ENCODE measurements at regions not wholly inside any gene's neighbourhood (a gene's known extent, or its start where the extent isn't known, plus 50 kb on each side); places are given as distances from the start of the nearest gene placed in this dataset.

- TF ChIP-seq, protein P1, sequence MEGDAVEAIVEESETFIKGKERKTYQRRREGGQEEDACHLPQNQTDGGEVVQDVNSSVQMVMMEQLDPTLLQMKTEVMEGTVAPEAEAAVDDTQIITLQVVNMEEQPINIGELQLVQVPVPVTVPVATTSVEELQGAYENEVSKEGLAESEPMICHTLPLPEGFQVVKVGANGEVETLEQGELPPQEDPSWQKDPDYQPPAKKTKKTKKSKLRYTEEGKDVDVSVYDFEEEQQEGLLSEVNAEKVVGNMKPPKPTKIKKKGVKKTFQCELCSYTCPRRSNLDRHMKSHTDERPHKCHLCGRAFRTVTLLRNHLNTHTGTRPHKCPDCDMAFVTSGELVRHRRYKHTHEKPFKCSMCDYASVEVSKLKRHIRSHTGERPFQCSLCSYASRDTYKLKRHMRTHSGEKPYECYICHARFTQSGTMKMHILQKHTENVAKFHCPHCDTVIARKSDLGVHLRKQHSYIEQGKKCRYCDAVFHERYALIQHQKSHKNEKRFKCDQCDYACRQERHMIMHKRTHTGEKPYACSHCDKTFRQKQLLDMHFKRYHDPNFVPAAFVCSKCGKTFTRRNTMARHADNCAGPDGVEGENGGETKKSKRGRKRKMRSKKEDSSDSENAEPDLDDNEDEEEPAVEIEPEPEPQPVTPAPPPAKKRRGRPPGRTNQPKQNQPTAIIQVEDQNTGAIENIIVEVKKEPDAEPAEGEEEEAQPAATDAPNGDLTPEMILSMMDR (IDR thresholded peaks at IDR 0.05; ENCODE audit: insufficient read depth, low read depth, low read length), result no peak
- H3K4me3 ChIP-seq (ENCODE audit: low read depth, low read length), result no peak overlapping the region
- DNase-seq (ENCODE audit: low read depth), result no peak
Observed at GRCh38 chr6:122246906-122247658, 152.4 kb upstream of the HSF2 start.

GRCh38 chr6:122248001-122248669 is 151.3 kb upstream of the HSF2 start:
- TF ChIP-seq, protein P1 (IDR thresholded peaks at IDR 0.05; ENCODE audit: insufficient read depth, low read depth, low read length), result no peak
- H3K4me3 ChIP-seq (ENCODE audit: low read depth, low read length), result no peak overlapping the region
- DNase-seq (ENCODE audit: low read depth), result no peak

DNA sequence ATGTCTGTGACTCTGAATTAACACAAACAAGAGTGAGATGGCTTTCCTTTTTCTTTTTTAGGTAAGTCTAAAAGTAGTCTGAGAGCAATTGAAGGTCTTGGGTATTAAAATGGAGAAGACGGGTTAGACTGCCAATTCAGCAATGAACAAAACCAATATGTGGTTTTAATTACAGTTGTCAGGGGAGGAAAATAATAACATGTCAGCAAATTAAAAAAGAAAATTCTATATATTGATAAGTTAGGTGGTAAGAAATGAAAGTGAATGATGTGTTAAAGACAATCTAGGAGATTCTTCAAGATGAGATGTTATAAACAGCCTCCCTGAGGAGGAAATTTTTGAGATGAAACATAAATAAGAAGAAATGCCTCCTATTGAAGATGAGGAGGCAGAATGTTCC is 150.6 kb upstream of the HSF2 start:
- H3K4me3 ChIP-seq (ENCODE audit: low read depth, low read length), result no peak overlapping the region
- TF ChIP-seq, protein P1 (IDR thresholded peaks at IDR 0.05; ENCODE audit: insufficient read depth, low read depth, low read length), result no peak
- DNase-seq (ENCODE audit: low read depth), result no peak

DNA sequence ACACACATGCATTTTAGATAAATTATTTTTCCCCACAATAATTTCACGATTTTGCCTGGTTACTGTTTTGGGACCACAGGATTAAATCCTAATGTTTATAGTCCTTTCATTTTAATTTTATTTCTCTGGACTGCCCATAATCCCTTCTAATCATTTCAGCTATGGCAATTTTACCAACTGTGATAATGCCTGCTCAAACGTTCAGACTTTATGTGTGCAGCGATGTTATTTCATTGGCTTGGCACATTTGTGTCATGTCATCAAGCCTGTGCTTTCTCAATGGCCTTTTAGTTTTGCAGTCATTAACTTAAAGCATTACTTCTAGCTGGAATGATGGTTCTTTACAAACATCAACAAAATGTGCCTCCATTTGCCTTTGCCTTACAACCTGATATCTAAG is 140.6 kb upstream of the HSF2 start:
- DNase-seq (ENCODE audit: low read depth), result no peak
- TF ChIP-seq, protein P1 (IDR thresholded peaks at IDR 0.05; ENCODE audit: insufficient read depth, low read depth, low read length), result no peak

DNA sequence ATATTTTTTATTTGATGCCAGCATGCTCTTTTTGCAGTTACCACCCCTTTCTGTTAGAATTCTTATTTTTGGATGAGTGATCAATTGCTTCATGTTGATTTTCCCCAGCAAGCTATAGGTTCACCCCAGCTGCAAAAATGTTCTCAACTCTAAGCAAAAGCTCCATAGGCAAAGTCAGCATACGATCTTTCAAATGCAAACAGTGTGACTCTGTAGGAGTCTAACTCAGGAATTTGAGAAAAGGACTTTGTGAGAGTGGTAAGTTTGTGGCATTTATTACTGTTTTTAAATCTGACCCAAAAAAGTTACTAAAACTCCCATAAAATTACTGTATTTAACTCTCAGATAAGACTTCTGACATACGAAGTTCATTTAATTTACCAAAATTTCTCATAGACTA is 134.9 kb upstream of the HSF2 start:
- no peak for DNase-seq (ENCODE audit: low read depth)
- TF ChIP-seq, protein P1 (IDR thresholded peaks at IDR 0.05; ENCODE audit: insufficient read depth, low read depth, low read length), result no peak
- no peak overlapping the region for H3K4me3 ChIP-seq (ENCODE audit: low read depth, low read length)

More for the DNA sequence above, 140.6 kb upstream of the HSF2 start:
- H3K4me3 ChIP-seq (ENCODE audit: low read depth, low read length), result no peak overlapping the region

DNA sequence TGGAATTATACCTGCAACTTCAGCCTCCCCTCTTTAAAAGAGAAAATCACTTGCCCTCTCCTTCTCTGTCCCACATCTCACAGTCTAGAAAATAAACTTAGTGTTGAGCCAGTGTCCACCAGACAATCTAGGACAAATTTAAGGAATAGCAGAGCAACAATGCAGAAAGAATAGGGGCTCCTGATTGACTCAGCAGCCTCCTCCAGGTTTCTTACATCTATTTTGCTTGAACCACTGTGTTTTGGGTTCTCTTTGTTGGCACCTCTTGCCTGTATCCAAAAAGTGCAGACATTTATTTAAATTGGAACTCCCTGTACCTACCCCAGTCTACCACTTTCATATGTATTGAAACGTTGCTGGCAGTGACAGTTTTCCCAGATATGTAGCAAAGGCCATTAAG is 133.7 kb upstream of the HSF2 start:
- DNase-seq (ENCODE audit: low read depth), result no peak
- TF ChIP-seq, protein P1 (IDR thresholded peaks at IDR 0.05; ENCODE audit: insufficient read depth, low read depth, low read length), result no peak
- H3K4me3 ChIP-seq (ENCODE audit: low read depth, low read length), result no peak overlapping the region
